ENCODE measurements at regions not wholly inside any gene's neighbourhood (a gene's known extent, or its start where the extent isn't known, plus 50 kb on each side); places are given as distances from the start of the nearest gene placed in this dataset.
A peak's percentile ranks its signal among the peaks of the same experiment; 100 is the strongest.

GRCh38 chr17:74063439-74063838, 140.0 kb upstream of the RPL38 start:
- no peak for DNase-seq

- DNase-seq: no peak
These were observed 133.1 kb upstream of the RPL38 start for GRCh38 chr17:74070374-74070773.

GRCh38 chr17:74070998-74071679, 132.3 kb upstream of the RPL38 start:
- DNase-seq: no peak

DNA sequence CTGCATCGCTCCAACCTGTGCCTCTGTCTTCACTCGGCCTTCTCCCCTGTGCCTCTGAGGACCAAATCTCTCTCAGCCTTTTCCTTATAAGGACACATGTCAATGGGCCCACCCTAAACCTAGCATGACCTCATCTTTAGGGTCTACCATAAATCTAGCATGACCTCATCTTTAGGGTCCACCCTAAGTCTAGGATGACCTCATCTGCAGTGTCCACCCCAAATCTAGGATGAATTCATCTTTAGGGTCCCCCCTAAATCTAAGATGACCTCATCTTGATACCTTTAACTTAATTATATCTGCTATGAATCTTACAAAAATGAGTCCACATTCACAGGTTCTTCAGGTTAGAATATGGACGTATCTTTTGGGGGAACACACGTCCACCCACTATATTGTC, 131.1 kb upstream of the RPL38 start:
- DNase-seq: no peak

GRCh38 chr17:74076446-74076845, 127.0 kb upstream of the RPL38 start:
- no peak for DNase-seq

GRCh38 chr17:74077231-74077630, 126.2 kb upstream of the RPL38 start:
- no peak for DNase-seq

GRCh38 chr17:74078363-74078941, 125.0 kb upstream of the RPL38 start:
- DNase-seq: no peak

DNA sequence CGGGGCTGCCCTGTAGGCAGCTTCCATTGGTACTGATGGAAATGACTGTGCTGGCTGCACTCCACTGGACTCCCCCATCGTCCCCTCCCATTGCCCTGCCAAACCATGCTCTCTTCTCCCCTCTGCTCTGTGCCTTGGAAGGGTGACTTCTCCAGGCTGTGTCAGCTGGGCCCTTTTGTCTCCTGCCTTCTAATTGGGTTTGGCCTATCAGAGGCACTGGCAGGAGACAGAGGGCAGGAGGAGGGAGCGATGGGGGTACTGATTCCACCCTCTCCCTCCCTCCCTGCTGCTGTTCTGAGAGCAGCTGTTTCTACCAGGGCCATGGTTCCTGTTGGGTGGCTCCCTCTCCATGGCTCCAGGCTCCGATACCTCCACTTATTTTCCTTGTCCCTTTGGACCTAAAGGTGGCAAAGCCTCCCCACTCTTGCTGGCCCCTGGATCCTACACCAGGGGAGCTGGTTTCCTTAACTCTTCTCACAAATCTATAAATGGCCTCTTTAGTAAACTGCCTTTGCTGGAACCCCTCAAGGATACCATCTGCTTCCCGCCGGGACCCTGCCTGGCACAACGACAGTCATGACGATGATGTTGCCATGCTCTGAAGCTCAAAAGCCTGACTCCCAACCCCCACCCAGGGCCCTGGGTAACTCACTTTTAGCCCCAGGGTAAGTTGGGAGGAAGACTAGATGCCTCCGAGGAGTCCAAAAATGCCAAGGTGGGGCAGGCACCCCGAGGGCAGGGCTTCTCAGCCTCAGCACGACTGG, 123.8 kb upstream of the RPL38 start:
- DNase-seq: no peak

DNA sequence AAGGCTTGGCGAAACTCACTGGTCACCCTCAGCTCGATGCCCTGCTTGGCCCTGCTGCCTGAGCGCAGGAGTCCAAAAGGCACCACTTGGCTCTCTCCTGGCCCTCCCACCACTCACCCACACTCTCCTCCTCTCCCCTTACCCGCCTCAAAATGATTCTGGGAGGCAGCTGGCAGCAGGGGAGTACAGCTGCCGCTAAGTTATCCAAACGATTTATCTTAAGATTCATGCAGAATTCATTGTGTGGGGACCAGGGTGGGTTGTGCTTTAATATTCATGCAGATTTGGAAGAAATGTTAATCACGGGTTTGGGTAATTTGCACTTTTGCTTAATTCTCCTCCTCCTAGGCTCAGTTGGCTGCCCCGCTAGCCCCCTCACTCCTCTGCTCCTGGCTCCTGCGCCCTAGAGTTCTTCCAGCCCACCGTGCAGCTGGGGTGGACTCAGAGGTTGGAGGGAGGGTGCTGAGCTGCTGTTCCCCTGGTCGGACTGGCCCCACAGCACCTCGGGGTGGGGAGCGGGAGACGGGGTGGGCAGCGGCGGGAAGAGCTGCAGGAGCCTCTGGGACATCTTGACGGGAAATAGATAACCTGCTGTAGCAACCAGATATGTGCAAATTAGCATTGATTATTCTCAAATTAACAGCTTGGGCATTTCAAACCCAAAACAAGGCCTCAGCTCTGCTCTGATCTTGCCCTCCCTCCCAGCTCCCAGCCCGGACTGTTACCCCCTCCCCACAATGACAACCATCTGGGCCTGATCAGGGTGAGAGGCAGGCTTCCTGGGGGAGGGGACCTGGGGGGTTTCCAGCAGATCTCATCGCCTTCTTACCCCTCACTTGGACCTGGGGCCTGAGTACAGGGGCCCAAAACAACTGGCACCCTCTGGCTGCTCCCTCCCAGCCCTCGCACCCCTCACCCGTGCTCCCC, 122.6 kb upstream of the RPL38 start:
- no peak for DNase-seq

DNA sequence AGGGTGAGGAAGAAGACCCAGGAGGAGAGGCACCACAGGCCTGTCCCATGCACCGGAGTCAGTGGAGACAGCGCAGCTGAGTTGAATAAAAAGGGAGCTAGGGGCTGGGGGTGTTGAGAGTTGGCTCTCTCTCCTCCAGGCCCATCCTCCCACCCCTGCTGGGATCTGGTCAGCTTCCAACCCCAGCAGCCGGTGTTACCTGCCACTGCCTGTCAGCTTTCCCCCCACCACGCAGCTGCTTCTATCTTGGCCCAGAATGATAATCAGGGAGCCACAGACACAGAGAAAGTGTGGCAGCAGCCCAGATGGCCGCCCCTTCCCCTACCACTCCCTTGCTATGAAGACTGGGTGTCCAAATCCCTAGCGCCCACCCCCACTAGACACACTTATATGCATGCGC, 120.6 kb upstream of the RPL38 start:
- no peak for DNase-seq

DNA sequence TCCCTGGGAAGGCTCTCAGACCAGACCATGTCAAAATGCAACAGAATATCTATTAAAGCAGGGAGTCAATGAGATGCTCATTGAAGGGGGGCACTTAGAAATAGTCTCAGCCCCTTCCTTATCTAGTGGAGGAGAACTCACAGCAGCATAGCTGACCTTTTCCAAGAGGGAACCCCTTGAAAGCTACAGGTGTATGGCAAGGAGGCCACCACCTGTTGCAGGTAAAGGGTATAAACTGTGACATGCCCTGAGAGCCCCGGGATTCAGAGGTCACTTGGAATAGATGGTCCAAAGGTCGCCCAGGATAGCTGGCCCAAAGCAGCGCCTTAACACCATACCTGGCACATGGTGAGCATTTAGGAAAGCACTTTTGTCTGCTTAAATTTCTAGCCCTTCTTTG, 120.2 kb upstream of the RPL38 start:
- DNase-seq: no peak

DNA sequence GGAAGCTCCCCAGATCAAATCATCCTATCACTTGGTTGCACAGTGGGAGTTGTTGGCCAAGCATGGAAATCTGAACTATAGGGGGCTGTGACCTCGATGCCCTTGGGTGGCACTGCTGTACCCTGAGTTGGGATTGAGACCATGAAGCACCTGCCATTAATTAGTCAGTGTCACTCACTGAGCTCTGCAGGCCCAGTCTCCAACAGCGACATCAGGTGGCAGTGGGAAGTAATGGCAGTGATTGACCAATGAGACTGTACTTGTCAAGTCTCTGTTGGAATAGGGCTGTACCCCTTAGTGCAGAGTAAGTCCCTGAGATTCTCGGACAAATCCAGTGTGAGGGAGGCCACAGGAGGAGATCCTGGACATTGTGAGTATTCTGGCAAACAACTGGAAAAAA, 118.0 kb upstream of the RPL38 start:
- no peak for DNase-seq

GRCh38 chr17:74087002-74087585, 116.4 kb upstream of the RPL38 start:
- no peak for DNase-seq

DNA sequence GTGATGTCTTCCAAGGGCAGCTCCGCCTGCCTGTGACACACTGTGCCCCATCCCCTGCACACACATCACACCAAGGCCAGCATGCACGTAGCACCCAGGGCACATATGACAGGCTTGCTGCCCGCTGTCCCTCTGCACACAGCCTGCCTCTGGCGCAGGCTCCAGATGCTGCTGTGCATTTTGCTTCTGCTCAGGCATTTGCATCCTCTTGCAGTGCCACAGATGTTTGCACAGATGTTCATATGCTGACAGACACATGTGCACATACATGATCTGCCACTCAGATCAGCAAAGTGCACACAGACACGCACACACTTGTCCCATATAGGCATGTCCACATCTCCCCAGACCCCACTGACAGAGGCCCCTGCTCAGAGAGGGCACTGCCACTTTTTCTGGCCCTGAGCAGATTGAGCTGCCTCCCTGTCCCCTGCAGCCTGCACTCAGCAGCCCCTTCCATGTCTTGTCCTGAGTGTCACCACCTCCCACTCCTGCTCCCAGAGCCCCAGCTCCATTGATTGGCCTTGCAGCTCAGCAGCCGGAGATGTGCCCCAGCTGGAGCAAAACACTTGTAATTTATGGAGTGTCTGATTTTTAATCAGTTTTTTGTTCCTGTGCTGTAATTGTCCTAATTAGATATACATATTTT, 115.1 kb upstream of the RPL38 start:
- DNase-seq: no peak

DNA sequence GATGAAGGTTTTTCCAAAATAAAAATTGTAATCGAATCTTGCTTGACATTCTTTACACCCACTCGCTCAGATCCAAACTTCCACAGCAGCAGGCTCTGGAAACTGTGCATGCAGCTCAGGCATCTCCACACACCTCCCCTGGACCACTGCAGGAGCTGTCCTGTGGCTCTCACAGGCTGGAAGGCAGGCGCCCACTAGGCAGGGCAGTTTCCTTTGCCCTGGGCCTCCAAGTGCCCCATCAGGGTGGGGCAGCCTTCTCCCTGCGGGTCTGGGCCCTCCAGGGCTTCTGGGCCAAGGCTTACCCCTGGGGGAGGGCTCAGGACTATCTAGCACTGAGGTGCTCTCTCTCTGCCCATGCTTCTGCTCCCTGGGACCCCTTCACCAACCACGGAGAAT, 114.5 kb upstream of the RPL38 start:
- DNase-seq: no peak

DNA sequence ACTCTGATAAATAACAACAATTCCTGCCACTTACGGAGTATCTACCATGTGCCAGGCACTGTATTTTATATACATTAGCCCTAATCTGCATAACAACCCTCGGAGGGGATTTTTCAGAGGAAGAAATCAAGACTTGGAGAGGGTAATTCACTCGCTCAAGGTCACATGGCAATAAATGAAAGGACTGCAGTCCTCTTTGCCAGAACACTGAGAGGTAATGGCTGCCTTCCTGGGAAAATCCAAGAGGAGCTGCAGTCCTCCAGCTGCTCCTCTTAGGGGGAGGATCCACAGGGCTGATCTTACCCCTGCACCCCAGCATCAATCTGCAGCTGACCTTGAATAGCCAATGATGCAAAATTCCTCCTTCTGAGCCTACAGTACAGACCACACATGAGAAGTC, 114.1 kb upstream of the RPL38 start:
- DNase-seq: no peak

GRCh38 chr17:74089869-74090464, 113.5 kb upstream of the RPL38 start:
- DNase-seq: peak; percentile 39

- no peak for DNase-seq
These were observed 108.8 kb upstream of the RPL38 start for GRCh38 chr17:74094651-74095050.

DNA sequence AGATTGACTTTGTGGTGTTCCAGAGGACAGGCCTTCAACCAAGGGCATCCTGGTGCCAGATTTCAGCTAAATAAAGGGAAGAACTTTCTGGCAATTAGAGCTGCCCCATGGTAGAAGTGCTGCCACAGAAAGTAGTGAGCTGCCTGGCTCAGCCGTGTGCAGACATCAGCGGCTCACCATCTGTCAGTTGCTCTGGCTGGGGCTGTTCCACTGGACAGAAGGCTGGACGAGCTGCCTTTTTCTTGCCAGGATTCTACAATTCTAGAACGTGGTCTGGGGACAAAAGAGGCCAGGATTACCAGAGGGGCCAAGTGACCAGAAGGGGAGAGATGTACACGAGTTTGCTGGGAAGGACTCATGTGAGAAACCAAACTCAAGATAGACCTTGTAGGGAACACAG, 107.0 kb upstream of the RPL38 start:
- no peak for DNase-seq

DNA sequence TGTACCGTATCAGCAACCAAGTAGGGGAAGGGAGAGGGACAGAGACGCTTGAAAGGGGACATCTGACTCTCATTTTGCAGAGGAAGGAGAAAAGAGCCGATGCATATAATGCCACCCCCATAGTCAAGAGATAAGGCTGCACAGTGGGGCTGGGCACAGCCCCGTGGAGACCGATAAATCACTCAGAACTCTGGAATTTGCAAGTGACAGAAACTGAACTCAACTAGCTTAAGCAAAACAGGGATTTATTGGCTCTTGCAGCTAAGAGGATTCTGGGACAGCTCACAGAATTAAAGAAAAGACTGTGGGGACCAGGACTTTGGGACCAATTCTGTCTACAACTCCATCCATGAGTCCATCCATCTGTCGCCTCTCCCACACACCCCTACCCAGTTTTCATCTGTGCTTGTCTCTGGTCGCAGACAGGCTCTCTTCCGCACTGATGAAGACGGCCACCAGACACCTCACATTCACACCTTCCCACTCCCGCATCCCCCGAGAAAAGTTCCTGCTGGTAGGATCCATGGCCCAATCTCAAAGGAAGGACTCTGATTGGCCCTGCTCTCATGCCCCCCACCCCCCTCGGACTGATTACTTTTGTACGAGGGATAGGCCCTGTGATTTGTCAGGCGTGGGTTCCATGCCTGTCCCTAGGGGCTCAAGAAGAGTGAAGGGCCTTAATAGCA, 105.9 kb upstream of the RPL38 start:
- DNase-seq: no peak
